ENCODE measurements at regions not wholly inside any gene's neighbourhood (a gene's known extent, or its start where the extent isn't known, plus 50 kb on each side); places are given as distances from the start of the nearest gene placed in this dataset.
"Not testable (repeated sequence)": the region's sequence is repeated elsewhere in the genome, so short reads cannot be mapped to it uniquely, and the experiment has no call there.

- TF ChIP-seq POLR2A (IDR thresholded peaks at IDR 0.05; ENCODE audit: low read depth, low read length), result not testable (repeated sequence)
- TF ChIP-seq, protein P1, sequence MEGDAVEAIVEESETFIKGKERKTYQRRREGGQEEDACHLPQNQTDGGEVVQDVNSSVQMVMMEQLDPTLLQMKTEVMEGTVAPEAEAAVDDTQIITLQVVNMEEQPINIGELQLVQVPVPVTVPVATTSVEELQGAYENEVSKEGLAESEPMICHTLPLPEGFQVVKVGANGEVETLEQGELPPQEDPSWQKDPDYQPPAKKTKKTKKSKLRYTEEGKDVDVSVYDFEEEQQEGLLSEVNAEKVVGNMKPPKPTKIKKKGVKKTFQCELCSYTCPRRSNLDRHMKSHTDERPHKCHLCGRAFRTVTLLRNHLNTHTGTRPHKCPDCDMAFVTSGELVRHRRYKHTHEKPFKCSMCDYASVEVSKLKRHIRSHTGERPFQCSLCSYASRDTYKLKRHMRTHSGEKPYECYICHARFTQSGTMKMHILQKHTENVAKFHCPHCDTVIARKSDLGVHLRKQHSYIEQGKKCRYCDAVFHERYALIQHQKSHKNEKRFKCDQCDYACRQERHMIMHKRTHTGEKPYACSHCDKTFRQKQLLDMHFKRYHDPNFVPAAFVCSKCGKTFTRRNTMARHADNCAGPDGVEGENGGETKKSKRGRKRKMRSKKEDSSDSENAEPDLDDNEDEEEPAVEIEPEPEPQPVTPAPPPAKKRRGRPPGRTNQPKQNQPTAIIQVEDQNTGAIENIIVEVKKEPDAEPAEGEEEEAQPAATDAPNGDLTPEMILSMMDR (IDR thresholded peaks at IDR 0.05; ENCODE audit: extremely low read depth in 1 of 2, insufficient read depth in 1 of 2, low read depth in 1 of 2, low read length in 2 of 2), result not testable (repeated sequence)
These were observed 298.8 kb upstream of the SGCG start for GRCh38 chr13:22881721-22882608.

Measured in endothelial cell of umbilical vein (primary cell).